HG02759 (cell line): ENCODE measurements at regions not wholly inside any gene's neighbourhood (a gene's known extent, or its start where the extent isn't known, plus 50 kb on each side); places are given as distances from the start of the nearest gene placed in this dataset.

Source experiments
- ATAC-seq: cut with Tn5 transposase; IDR thresholded peaks from one replicate; pipeline ENCODE4 v1.9.1; 2021; ENCODE audit warnings: mild to moderate bottlenecking, moderate library complexity; ENCODE audit not compliant: unreplicated experiment

- no peak for ATAC-seq
These were observed 57.4 kb upstream of the EPB41L3 start for GRCh38 chr18:5601188-5601624.

- ATAC-seq: no peak
These were observed 56.7 kb upstream of the EPB41L3 start for GRCh38 chr18:5600378-5601071.

GRCh38 chr18:5596585-5596984, 52.8 kb upstream of the EPB41L3 start:
- no peak for ATAC-seq
